B cell (primary cell): ENCODE measurements at regions not wholly inside any gene's neighbourhood (a gene's known extent, or its start where the extent isn't known, plus 50 kb on each side); places are given as distances from the start of the nearest gene placed in this dataset.

ENCODE experiments used
- ATAC-seq: fragments of 200-7000 bp; cut with Tn5 transposase; one replicate; pipeline ENCODE4 v1.10.0; 2021; ENCODE audit warnings: low read depth, mild to moderate bottlenecking, moderate number of reproducible peaks, moderate library complexity
- CTCF ChIA-PET: fragments of 350-600 bp; sonication (Branson Sonifier 250); formaldehyde crosslinking; loops from one replicate; lab custom pipeline; 2021; ENCODE audit warnings: antibody characterized with exemption, inconsistent platforms; lab: Charles Lee
- POLR2A ChIA-PET: fragments of 350-600 bp; sonication (Branson Sonifier 250); formaldehyde crosslinking; loops from one replicate; lab custom pipeline; 2021; ENCODE audit warnings: antibody characterized with exemption; lab: Charles Lee
- DNase-seq: peaks from one replicate; pipeline ENCODE4 v3.0.0; 2013
- H2AFZ ChIP-seq: 2 replicates; pipeline ENCODE4 v1.6.1; 2012; ENCODE audit warnings: mild to moderate bottlenecking, low read depth, low read length; ENCODE audit not compliant: insufficient read depth, poor library complexity, severe bottlenecking
- H3K27ac ChIP-seq, 2 donors: 1 replicate in 1 of 2; 2 replicates in 1 of 2; pipeline ENCODE4 v1.5.1; 2012 to 2013; ENCODE audit warnings: low read length in 2 of 2, mild to moderate bottlenecking in 2 of 2, moderate library complexity in 1 of 2
- H3K27me3 ChIP-seq, 4 experiments: fragments of 200-600 bp in 1 of 4; sonication (generic) in 1 of 4; replicated peaks in 1 of 4; 1 replicate in 2 of 4; 2 replicates in 2 of 4; pipeline versions ENCODE4 v1.6.1 to v1.7.0; 2013 to 2016; ENCODE audit warnings: low read length in 3 of 4, mild to moderate bottlenecking in 2 of 4, mixed read lengths in 1 of 4, moderate library complexity in 1 of 4; ENCODE audit not compliant: insufficient read depth in 4 of 4, control insufficient read depth in 3 of 4; ENCODE audit errors: control extremely low read depth in 1 of 4
- H3K36me3 ChIP-seq, 2 experiments: replicated peaks in 1 of 2; 1 replicate in 1 of 2; 2 replicates in 1 of 2; pipeline versions ENCODE4 v1.6.1 to v1.7.1; 2013; ENCODE audit warnings: low read length in 1 of 2; ENCODE audit not compliant: insufficient read depth in 2 of 2, control insufficient read depth in 1 of 2; ENCODE audit errors: control extremely low read depth in 1 of 2, extremely low read depth in 1 of 2
- H3K4me1 ChIP-seq, 2 donors: fragments of 200-600 bp in 1 of 2; sonication (generic) in 1 of 2; 1 replicate in 1 of 2; 2 replicates in 1 of 2; pipeline versions ENCODE4 v1.5.1 to v1.6.1; 2013 to 2017; ENCODE audit warnings: low read length in 2 of 2; ENCODE audit not compliant: control insufficient read depth in 2 of 2, insufficient read depth in 2 of 2
- H3K4me2 ChIP-seq: replicated peaks from 2 replicates; pipeline ENCODE3; 2012; ENCODE audit warnings: mild to moderate bottlenecking, low read depth, low read length; ENCODE audit not compliant: poor library complexity, severe bottlenecking
- H3K4me3 ChIP-seq, 5 experiments: fragments of 200-600 bp in 1 of 5; sonication (generic) in 1 of 5; 1 replicate in 3 of 5; 2 replicates in 2 of 5; pipeline versions ENCODE4 v1.5.1 to v1.7.0; 2011 to 2016; ENCODE audit warnings: low read length in 4 of 5, mild to moderate bottlenecking in 4 of 5, low read depth in 2 of 5, control low read depth in 1 of 5, moderate library complexity in 1 of 5; ENCODE audit not compliant: insufficient read depth in 1 of 5; ENCODE audit errors: control extremely low read depth in 1 of 5, extremely low read depth in 1 of 5
- H3K79me2 ChIP-seq: fragments of 200-600 bp; sonication (generic); one replicate; pipeline ENCODE4 v1.6.0; 2016; ENCODE audit warnings: low read length; ENCODE audit not compliant: control insufficient read depth, insufficient read depth
- H3K9ac ChIP-seq: fragments of 200-600 bp; sonication (generic); 2 replicates; pipeline ENCODE4 v1.6.1; 2017; ENCODE audit warnings: mild to moderate bottlenecking, low read length, moderate library complexity
- H3K9me3 ChIP-seq, 3 donors: one replicate each; pipeline versions ENCODE4 v1.6.1 to v1.7.1; 2013; ENCODE audit warnings: low read length in 2 of 3; ENCODE audit not compliant: control insufficient read depth in 2 of 3, insufficient read depth in 1 of 3; ENCODE audit errors: control extremely low read depth in 1 of 3
- H4K20me1 ChIP-seq: 2 replicates; pipeline ENCODE4 v1.6.0; 2012; ENCODE audit warnings: mild to moderate bottlenecking, low read length; ENCODE audit not compliant: insufficient read depth, control insufficient read depth, poor library complexity, severe bottlenecking
- H3K27ac Mint-ChIP-seq: one replicate; pipeline ENCODE4 v1.8.0; 2021; ENCODE audit warnings: mixed read lengths
- H3K27me3 Mint-ChIP-seq: one replicate; pipeline ENCODE4 v1.8.0; 2021; ENCODE audit warnings: mixed read lengths
- H3K4me1 Mint-ChIP-seq: one replicate; pipeline ENCODE4 v1.8.0; 2021; ENCODE audit warnings: mixed read lengths
- H3K4me3 Mint-ChIP-seq: one replicate; pipeline ENCODE4 v1.8.0; 2021; ENCODE audit warnings: mixed read lengths
- H3K9me3 Mint-ChIP-seq: one replicate; pipeline ENCODE4 v1.8.0; 2022; ENCODE audit warnings: mixed read lengths; ENCODE audit not compliant: insufficient read depth
- CTCF ChIP-seq: fragments of 200-600 bp; IDR thresholded peaks from one replicate; pipeline ENCODE4 v1.8.0; 2022; ENCODE audit warnings: antibody characterized with exemption, mild to moderate bottlenecking
- EZH2 ChIP-seq: IDR thresholded peaks from 2 replicates; pipeline ENCODE4 v1.6.1; 2012; ENCODE audit warnings: borderline replicate concordance, low read depth, mild to moderate bottlenecking, moderate library complexity, low read length; ENCODE audit not compliant: insufficient read depth, poor library complexity, severe bottlenecking
- WGBS: methylation state at CpG from one replicate; pipeline ENCODE4 v1.1.5; 2013; ENCODE audit warnings: missing lambda C conversion rate; ENCODE audit not compliant: insufficient coverage; 5-methylcytosine and 5-hydroxymethylcytosine counted together
- intact Hi-C: fragments of 100-400 bp; cut with micrococcal nuclease; formaldehyde crosslinking; loops from one replicate; pipeline ENCODE4 v1.10.0; 2022

- Histone ChIP-seq H3K36me3 (no peaks in the 10 kb centered on the region), H3K4me1 (no peaks in the 10 kb centered on the region), H3K4me2 (no peak overlapping the region), H3K27me3 (no peaks in the 10 kb centered on the region), H3K4me3 (no peak overlapping the region), H4K20me1 (no peaks in the 10 kb centered on the region), H3K9ac (no peak overlapping the region), H3K27ac (no peak overlapping the region), H2AFZ (no peak overlapping the region), H3K9me3 (no peaks in the 10 kb centered on the region), H3K79me2 (no peaks in the 10 kb centered on the region)
- intact Hi-C loops: no loop called here
- no peak for ATAC-seq
- ChIA-PET CTCF (no interaction called here), POLR2A (no interaction called here)
- Mint-ChIP-seq H3K9me3 (no peaks in the 10 kb centered on the region), H3K27me3 (no peaks in the 10 kb centered on the region), H3K4me1 (peaks cover under 1% of the 10 kb centered on the region), H3K4me3 (no peak overlapping the region), H3K27ac (no peak overlapping the region)
- no peak for DNase-seq
- WGBS: 82% methylated on average over 5 of the region's 5 CpGs
- TF ChIP-seq CTCF (no peak), EZH2 (no peak)
Observed at GRCh38 chr7:21276471-21277035, 151.3 kb upstream of the SP4 start.

- Histone ChIP-seq H3K27me3 (no peaks in the 10 kb centered on the region), H3K4me1 (no peaks in the 10 kb centered on the region), H3K9ac (no peak overlapping the region), H3K36me3 (no peaks in the 10 kb centered on the region), H3K4me3 (no peak overlapping the region), H3K9me3 (no peaks in the 10 kb centered on the region), H4K20me1 (no peaks in the 10 kb centered on the region), H2AFZ (no peak overlapping the region), H3K27ac (no peak overlapping the region), H3K79me2 (no peaks in the 10 kb centered on the region), H3K4me2 (no peak overlapping the region)
- no CpG with 5 or more reads among the region's 3 CpGs for WGBS
- POLR2A ChIA-PET: no interaction called here
- H3K9me3 Mint-ChIP-seq: no peaks in the 10 kb centered on the region
- no peak for DNase-seq
- CTCF ChIA-PET: no interaction called here
- H3K27ac Mint-ChIP-seq: peak overlapping the region; percentile 22
- intact Hi-C loops: no loop called here
- peaks cover 2% of the 10 kb centered on the region for H3K4me1 Mint-ChIP-seq
- no peaks in the 10 kb centered on the region for H3K27me3 Mint-ChIP-seq
- ATAC-seq: no peak
- no peak overlapping the region for H3K4me3 Mint-ChIP-seq
- TF ChIP-seq CTCF: no peak
- TF ChIP-seq EZH2: no peak
Observed at GRCh38 chr7:21278944-21279343, 148.9 kb upstream of the SP4 start.
